Right kidney (tissue), 1 donor: ENCODE measurements at regions not wholly inside any gene's neighbourhood (a gene's known extent, or its start where the extent isn't known, plus 50 kb on each side); places are given as distances from the start of the nearest gene placed in this dataset.
"Not testable (repeated sequence)": the region's sequence is repeated elsewhere in the genome, so short reads cannot be mapped to it uniquely, and the experiment has no call there.

Experiments
- DNase-seq: peaks from one replicate; pipeline ENCODE4 v3.0.0-alpha.2; 2016

- DNase-seq, result not testable (repeated sequence)
Measured at GRCh38 chr5:91241460-91241859, 141.7 kb downstream of the ARRDC3 start.

- DNase-seq, result no peak
Measured at GRCh38 chr5:91240175-91240574, 142.9 kb downstream of the ARRDC3 start.

GRCh38 chr5:91235271-91235694 is 147.8 kb downstream of the ARRDC3 start:
- DNase-seq, result no peak

GRCh38 chr5:91232523-91232922 is 150.6 kb downstream of the ARRDC3 start:
- DNase-seq, result no peak

- DNase-seq, result no peak
Measured at GRCh38 chr5:91229031-91229727, 153.9 kb downstream of the ARRDC3 start.

GRCh38 chr5:91228188-91228587 is 154.9 kb downstream of the ARRDC3 start:
- no peak for DNase-seq

GRCh38 chr5:91225848-91226686 is 157.1 kb downstream of the ARRDC3 start:
- peak; percentile 31 for DNase-seq

GRCh38 chr5:91224969-91225368 is 158.1 kb downstream of the ARRDC3 start:
- no peak for DNase-seq

- no peak for DNase-seq
Measured at GRCh38 chr5:91224456-91224855, 158.7 kb downstream of the ARRDC3 start.

- no peak for DNase-seq
Measured at GRCh38 chr5:91223886-91224285, 159.2 kb downstream of the ARRDC3 start.

GRCh38 chr5:91222482-91222881 is 160.6 kb downstream of the ARRDC3 start:
- no peak for DNase-seq

GRCh38 chr5:91221917-91222316 is 161.2 kb downstream of the ARRDC3 start:
- DNase-seq, result no peak

GRCh38 chr5:91219803-91220371 is 163.2 kb downstream of the ARRDC3 start:
- no peak for DNase-seq

GRCh38 chr5:91219091-91219802 is 163.9 kb downstream of the ARRDC3 start:
- no peak for DNase-seq

- DNase-seq, result no peak
Measured at GRCh38 chr5:91217859-91218258, 165.3 kb downstream of the ARRDC3 start.

- DNase-seq, result no peak
Measured at GRCh38 chr5:91214571-91214970, 168.5 kb downstream of the ARRDC3 start.
